NCI-H2107 (cell line): ENCODE measurements at regions not wholly inside any gene's neighbourhood (a gene's known extent, or its start where the extent isn't known, plus 50 kb on each side); places are given as distances from the start of the nearest gene placed in this dataset.
A peak's percentile ranks its signal among the peaks of the same experiment; 100 is the strongest.
"Not testable (repeated sequence)": the region's sequence is repeated elsewhere in the genome, so short reads cannot be mapped to it uniquely, and the experiment has no call there.

ENCODE experiments used
- DNase-seq: peaks from one replicate; lab custom pipeline; 2025; lab: John Stamatoyannopoulos, UW

GRCh38 chr3:20396335-20396734 is 210.3 kb upstream of the SGO1 start:
- DNase-seq = no peak

- DNase-seq = no peak
Observed at GRCh38 chr3:20395692-20396091, 209.7 kb upstream of the SGO1 start.

GRCh38 chr3:20394243-20394642 is 208.2 kb upstream of the SGO1 start:
- no peak for DNase-seq

GRCh38 chr3:20391644-20392043 is 205.6 kb upstream of the SGO1 start:
- DNase-seq = no peak

- no peak for DNase-seq
Observed at GRCh38 chr3:20388971-20389370, 203.0 kb upstream of the SGO1 start.

GRCh38 chr3:20380295-20380694 is 194.3 kb upstream of the SGO1 start:
- no peak for DNase-seq

GRCh38 chr3:20378315-20378714 is 192.3 kb upstream of the SGO1 start:
- DNase-seq = no peak

GRCh38 chr3:20376665-20377217 is 190.7 kb upstream of the SGO1 start:
- DNase-seq = no peak

GRCh38 chr3:20375302-20375701 is 189.3 kb upstream of the SGO1 start:
- no peak for DNase-seq

GRCh38 chr3:20370273-20371063 is 184.5 kb upstream of the SGO1 start:
- DNase-seq = not testable (repeated sequence)

GRCh38 chr3:20361000-20361399 is 175.0 kb upstream of the SGO1 start:
- no peak for DNase-seq

GRCh38 chr3:20353286-20353685 is 167.3 kb upstream of the SGO1 start:
- no peak for DNase-seq

- DNase-seq = no peak
Observed at GRCh38 chr3:20352546-20353179, 166.7 kb upstream of the SGO1 start.

- no peak for DNase-seq
Observed at GRCh38 chr3:20350449-20350848, 164.4 kb upstream of the SGO1 start.

- no peak for DNase-seq
Observed at GRCh38 chr3:20346916-20347315, 160.9 kb upstream of the SGO1 start.

GRCh38 chr3:20346369-20346768 is 160.4 kb upstream of the SGO1 start:
- DNase-seq = no peak

GRCh38 chr3:20344400-20344959 is 158.5 kb upstream of the SGO1 start:
- DNase-seq = no peak

GRCh38 chr3:20343790-20344189 is 157.8 kb upstream of the SGO1 start:
- DNase-seq = no peak

GRCh38 chr3:20340324-20340928 is 154.4 kb upstream of the SGO1 start:
- DNase-seq = peak; percentile 15

GRCh38 chr3:20336572-20336971 is 150.6 kb upstream of the SGO1 start:
- no peak for DNase-seq

GRCh38 chr3:20334842-20335241 is 148.8 kb upstream of the SGO1 start:
- no peak for DNase-seq

- no peak for DNase-seq
Observed at GRCh38 chr3:20327889-20328288, 141.9 kb upstream of the SGO1 start.

GRCh38 chr3:20326541-20326940 is 140.5 kb upstream of the SGO1 start:
- no peak for DNase-seq
